BJ (cell line): ENCODE measurements at regions not wholly inside any gene's neighbourhood (a gene's known extent, or its start where the extent isn't known, plus 50 kb on each side); places are given as distances from the start of the nearest gene placed in this dataset.
"Not testable (repeated sequence)": the region's sequence is repeated elsewhere in the genome, so short reads cannot be mapped to it uniquely, and the experiment has no call there.

ENCODE experiments used
- CTCF ChIA-PET: fragments of 350-600 bp; formaldehyde crosslinking; extraction: SDS; loops from one replicate; lab custom pipeline; 2021; ENCODE audit warnings: antibody characterized with exemption, inconsistent platforms; lab: Yijun Ruan, JAX
- POLR2A ChIA-PET: fragments of 300-600 bp; sonication (Branson Sonifier 250); formaldehyde crosslinking; extraction: SDS; loops from one replicate; lab custom pipeline; 2021; ENCODE audit warnings: antibody characterized with exemption; lab: Charles Lee
- DNase-seq: peaks from one replicate; pipeline ENCODE4 v3.0.0-alpha.2; 2011; ENCODE audit warnings: low read depth
- H3K27me3 ChIP-seq: 2 replicates; pipeline ENCODE4 v1.6.0; 2011; ENCODE audit warnings: low read length; ENCODE audit not compliant: control insufficient read depth, insufficient read depth
- H3K36me3 ChIP-seq: 2 replicates; pipeline ENCODE4 v1.5.1; 2011; ENCODE audit warnings: low read length; ENCODE audit not compliant: control insufficient read depth, insufficient read depth
- H3K4me3 ChIP-seq: 2 replicates; pipeline ENCODE4 v1.5.1; 2011; ENCODE audit warnings: low read depth, mild to moderate bottlenecking, control low read depth, low read length
- CTCF ChIP-seq: IDR thresholded peaks from 2 replicates; pipeline ENCODE4 v1.5.1; 2011; ENCODE audit warnings: low read depth, mild to moderate bottlenecking, control low read depth, inconsistent platforms, low read length, moderate library complexity; ENCODE audit not compliant: insufficient read depth

- CTCF ChIA-PET = no interaction called here
- POLR2A ChIA-PET = no interaction called here
- H3K36me3 ChIP-seq = no peaks in the 10 kb centered on the region
Observed at GRCh38 chr7:119967221-119967620, 305.8 kb upstream of the KCND2 start.

DNA sequence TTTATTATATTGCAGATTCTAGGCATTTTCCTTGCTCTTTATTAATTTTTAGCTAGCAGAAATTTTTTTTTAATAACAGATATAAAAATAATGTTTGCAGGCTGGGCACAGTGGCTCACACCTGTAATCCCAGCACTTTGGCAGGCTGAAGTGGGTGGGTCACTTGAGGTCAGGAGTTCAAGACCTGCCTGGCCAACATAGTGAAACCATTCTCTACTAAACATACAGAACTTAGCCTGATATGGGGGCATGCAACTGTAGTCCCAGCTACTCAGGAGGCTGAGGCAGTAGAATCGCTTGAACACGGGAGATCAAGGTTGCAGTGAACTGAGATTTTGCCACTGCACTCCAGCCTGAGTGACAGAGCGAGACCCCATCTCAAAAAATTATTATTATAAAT is 304.6 kb upstream of the KCND2 start:
- H3K4me3 ChIP-seq, DNase-seq, H3K36me3 ChIP-seq, H3K27me3 ChIP-seq, POLR2A ChIA-PET, CTCF ChIA-PET: not testable (repeated sequence)

More at GRCh38 chr7:119967221-119967620, 305.8 kb upstream of the KCND2 start:
- TF ChIP-seq CTCF = no peak
- DNase-seq = no peak
- H3K4me3 ChIP-seq = no peak overlapping the region
- H3K27me3 ChIP-seq = no peaks in the 10 kb centered on the region

GRCh38 chr7:119969054-119969453 is 303.9 kb upstream of the KCND2 start:
- no peaks in the 10 kb centered on the region for H3K27me3 ChIP-seq
- CTCF ChIA-PET = no interaction called here
- DNase-seq = no peak

DNA sequence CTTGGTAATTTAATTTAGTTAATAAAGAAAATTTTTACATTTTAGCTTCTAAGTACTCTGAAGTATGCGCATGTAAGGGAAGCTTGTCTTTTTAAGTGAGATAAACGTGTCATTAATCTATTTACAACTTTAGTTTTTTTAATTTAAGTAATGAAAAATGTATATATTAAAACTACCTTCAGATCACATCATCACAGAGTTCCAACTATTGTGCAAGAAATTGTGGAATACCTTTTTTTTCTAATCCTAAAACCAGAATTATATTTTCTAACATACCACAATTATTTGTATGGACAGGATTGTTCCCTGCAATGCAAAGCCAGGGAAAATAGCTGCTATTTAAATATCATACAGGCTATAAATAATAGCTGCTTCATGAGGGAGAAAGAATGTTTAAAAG is 303.2 kb upstream of the KCND2 start:
- H3K4me3 ChIP-seq = no peak overlapping the region
- ChIA-PET CTCF (no interaction called here), POLR2A (no interaction called here)
- H3K27me3 ChIP-seq = no peaks in the 10 kb centered on the region
- no peak for DNase-seq
- H3K36me3 ChIP-seq = no peaks in the 10 kb centered on the region
- TF ChIP-seq CTCF = no peak

More at GRCh38 chr7:119969054-119969453, 303.9 kb upstream of the KCND2 start:
- Histone ChIP-seq H3K4me3 (no peak overlapping the region), H3K36me3 (no peaks in the 10 kb centered on the region)
- no peak for TF ChIP-seq CTCF
- POLR2A ChIA-PET = no interaction called here

DNA sequence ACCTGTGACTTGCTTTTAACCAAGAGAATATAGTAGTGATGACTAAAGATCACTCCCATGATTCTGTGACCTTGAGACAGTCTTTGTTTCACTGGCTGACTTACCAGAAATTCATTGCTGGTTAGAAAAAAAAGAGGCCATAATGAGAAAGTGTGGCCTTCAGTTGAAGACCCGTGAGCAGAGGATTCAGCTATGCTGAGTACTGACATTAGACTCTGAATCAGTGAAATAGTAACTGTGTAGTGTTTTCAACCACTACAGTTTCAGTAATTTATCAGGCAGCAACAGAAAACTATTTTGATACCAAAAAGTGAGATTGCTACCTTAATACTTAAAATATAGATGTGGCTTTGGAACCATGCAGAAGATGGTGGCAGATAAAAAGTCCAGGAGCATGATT is 298.0 kb upstream of the KCND2 start:
- no peak for TF ChIP-seq CTCF
- CTCF ChIA-PET = no interaction called here

DNA sequence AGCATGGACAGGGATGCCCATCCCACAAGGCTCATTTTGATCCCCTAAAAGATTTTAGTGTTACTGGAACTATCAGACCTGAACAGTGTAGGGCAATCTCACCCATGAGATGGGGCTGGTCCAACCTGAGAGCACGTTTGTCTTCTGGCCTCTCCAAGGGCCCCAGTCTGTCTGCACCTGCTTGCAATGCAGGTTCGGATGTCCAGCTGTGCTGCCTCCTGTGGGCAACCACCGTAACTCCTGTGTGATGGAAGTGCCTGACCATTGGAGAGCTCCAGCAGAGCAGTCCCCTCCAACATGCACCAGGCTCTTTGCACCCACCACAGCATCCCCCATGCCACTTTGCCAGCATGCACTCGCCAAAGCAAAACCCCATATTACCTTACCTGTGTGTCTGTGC is 290.1 kb upstream of the KCND2 start:
- Histone ChIP-seq H3K27me3 (no peaks in the 10 kb centered on the region), H3K36me3 (no peaks in the 10 kb centered on the region), H3K4me3 (no peak overlapping the region)
- TF ChIP-seq CTCF = no peak
- ChIA-PET CTCF (no interaction called here), POLR2A (no interaction called here)
- DNase-seq = no peak

More for the DNA sequence above, 298.0 kb upstream of the KCND2 start:
- Histone ChIP-seq H3K27me3 (no peaks in the 10 kb centered on the region), H3K4me3 (no peak overlapping the region), H3K36me3 (no peaks in the 10 kb centered on the region)
- POLR2A ChIA-PET = no interaction called here
- DNase-seq = no peak
